GM19240 (cell line): ENCODE measurements at regions not wholly inside any gene's neighbourhood (a gene's known extent, or its start where the extent isn't known, plus 50 kb on each side); places are given as distances from the start of the nearest gene placed in this dataset.

Experiments used
- DNase-seq: peaks from one replicate; pipeline ENCODE4 v3.0.0; 2011; ENCODE audit warnings: low spot score; ENCODE audit not compliant: insufficient read length

DNA sequence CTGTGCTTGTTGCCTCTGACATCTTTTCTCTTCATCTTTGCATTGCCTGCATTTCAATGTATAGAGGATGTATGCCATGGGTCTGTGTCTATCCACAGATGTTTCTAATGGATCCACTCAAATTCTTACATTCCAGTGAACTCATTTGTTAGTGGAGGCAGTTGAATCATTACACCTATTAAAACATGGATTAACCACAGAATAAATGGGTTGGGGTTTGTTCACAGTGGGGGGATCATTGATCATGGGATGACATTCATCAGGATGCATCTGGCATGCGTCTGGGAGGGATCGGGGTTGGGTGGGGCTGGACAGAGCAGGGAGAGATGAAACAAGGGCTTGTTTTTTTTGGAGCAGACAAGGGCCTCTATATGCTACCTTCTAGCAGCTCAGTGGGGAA is 182.5 kb downstream of the RHOU start:
- DNase-seq: no peak

DNA sequence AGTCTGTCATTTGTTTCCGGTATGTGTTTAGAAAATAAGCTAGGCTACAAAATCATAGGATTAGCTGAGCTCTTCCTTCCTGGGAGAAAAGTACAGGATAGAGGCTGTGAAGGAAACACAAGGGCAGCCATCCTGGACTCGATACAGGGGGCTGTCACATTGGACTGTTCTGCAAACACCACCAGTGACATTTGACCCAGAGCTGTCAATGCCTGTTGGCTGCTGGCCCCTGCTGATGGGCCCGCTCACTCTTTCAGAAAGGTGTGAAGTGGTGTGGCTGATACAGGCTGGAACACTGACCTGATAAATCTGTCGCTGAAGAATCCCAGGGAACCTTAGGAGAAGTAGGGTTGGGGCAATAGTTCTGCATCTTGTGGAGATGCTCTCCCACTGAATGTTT is 183.1 kb downstream of the RHOU start:
- no peak for DNase-seq

DNA sequence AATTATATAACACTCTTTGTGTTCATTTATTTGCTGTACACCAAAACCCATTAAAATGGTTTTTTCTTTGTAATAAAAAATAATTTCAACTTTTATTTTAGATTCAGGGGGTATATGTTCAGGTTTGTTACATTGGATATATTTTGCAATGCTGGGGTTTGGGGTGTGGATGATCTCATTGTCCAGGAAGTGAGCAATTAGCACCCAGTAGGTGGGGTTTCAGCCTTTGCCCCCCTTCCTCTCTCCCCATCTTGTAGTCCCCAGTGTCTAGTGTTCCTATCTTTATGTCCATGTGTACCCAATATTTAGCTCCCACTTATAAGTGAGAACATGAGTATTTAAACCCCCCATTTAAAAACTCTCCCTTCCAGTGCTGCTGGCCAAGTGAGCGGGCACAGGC is 184.6 kb downstream of the RHOU start:
- no peak for DNase-seq

DNA sequence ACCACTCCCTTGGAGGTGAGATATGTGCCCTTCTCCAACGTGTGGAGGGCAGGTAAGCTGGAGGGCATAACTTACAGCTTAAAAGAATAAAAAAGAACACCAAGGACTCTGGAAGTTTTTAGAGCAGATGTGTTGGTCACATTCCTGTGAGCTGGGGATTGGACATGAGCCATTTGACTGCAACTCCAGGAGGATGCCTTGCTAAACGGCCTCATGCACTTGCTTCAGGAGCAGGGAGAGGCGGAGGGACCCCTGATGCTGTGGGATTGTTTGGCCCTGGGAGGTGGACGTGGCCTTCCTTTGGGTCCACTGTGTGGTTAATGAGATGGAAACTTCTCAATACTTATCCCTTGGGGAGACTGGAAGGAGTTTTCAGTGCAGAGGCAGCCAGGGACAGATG is 185.6 kb downstream of the RHOU start:
- DNase-seq: no peak

DNA sequence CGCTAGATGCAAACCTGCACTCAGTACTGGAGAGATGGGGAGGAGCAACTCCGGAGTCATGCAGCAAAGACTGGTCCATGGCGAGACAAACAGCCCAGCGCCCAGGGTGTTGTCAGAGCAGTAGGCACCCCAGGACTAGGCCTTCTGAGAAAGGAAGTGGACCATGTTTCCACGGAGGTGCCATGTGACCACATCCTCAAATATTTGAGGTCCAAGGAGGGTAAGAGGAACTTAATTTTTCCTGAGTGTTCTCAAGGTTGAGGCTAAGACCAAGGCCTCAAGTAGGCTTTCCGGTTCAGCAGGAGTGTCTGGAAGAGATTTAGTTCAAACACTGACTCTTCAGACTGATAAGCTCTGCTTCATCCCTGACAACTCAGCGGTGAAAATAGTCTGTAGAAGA is 186.2 kb downstream of the RHOU start:
- DNase-seq: no peak

DNA sequence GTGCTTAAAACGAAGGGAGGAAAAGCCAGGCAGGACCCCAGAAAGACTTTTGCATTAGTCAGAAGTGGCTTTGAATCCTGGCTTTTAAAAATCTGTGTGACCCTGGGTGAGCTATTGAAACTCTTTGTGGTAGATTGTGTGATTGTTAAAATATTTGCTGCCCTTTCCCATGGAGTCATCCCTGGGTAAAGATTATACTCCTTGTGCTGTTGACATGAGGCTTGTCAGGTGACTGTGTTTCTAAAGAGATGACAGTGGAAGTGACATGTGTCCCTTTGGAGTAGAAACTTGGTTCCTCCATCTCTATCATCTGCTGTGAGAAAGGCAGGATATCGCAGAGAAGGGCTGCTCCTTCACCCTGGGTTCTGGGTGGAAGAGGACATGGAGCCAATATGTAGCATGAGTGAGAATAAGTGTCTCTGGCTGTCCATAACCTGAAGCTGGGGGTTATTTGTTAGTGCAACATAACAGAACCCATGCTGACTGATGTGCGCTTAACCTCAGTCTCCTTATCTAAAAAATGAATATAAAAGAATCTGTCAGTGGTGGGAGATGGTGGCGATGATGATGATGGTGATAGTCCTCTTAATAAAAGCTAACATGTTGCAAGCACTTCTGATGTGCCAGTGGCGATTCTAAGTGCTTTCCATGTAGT is 187.6 kb downstream of the RHOU start:
- no peak for DNase-seq

DNA sequence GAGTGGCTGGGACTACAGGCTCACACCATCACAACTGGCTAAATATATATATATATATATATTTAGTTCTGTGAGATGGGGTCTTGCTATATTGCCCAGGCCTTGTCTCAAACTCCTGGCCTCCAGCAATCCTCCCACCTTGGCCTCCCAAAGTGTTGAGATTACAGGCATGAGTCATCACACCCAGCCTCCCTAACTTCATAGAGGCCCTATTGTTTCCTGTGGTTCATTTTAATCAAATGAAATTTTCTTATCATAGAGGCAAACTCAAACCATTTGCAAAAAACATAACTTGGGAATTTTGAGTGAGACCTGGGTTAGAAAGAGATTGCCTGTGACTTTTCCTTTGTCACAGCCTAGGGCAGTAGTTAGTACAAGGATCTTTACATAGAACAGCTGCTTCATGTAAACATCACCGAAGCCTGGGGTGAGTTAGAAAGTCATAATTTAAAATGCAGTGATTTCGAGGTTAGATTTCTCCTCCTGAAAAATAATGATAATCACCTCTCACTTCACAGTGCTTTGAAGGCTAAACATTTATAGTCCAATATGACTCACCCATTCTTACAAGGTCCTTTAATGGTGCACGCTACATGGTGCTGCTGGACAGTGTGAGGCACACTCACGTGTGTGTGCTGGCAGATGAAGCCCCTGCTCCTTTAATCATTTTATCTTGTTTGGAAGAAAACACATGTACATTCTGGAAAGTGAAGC is 188.9 kb downstream of the RHOU start:
- no peak for DNase-seq

DNA sequence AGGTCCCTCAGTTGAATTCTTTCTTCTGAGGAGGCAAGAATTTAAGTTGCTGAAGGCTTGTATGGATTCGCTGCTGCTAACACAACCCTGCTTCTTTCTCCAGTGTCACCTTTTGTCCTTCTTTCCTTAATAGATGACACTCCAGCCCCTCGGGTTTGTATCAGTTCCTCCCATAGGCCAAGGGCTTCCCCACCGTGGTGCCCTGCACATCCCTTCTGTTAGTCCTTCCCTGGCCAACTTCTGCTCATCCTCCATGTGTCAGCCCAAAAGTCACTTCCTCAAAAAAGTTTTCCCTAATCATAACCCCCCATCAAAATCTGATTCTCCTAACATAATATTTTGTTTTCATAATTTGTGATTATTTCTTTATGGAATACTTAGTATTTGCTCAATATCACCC is 190.4 kb downstream of the RHOU start:
- DNase-seq: no peak

DNA sequence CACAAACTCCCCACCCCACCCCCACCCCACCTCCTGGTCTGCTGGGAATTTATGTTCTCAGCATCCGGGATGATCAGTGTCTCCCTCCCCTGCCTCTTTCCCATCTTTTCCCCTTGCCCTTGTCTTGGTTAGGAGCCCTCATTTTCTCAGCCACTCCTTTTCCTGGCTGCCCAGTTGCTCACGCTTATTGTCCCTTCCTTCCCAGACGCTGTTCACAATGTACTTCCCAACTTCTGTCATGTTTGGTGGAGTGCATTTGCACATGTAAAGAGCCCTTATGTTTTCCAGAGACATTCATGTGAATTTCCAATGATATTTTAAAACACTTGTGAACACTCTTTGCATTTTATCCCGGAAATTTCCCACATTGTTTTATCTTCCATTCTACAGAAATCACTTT is 192.1 kb downstream of the RHOU start:
- no peak for DNase-seq

DNA sequence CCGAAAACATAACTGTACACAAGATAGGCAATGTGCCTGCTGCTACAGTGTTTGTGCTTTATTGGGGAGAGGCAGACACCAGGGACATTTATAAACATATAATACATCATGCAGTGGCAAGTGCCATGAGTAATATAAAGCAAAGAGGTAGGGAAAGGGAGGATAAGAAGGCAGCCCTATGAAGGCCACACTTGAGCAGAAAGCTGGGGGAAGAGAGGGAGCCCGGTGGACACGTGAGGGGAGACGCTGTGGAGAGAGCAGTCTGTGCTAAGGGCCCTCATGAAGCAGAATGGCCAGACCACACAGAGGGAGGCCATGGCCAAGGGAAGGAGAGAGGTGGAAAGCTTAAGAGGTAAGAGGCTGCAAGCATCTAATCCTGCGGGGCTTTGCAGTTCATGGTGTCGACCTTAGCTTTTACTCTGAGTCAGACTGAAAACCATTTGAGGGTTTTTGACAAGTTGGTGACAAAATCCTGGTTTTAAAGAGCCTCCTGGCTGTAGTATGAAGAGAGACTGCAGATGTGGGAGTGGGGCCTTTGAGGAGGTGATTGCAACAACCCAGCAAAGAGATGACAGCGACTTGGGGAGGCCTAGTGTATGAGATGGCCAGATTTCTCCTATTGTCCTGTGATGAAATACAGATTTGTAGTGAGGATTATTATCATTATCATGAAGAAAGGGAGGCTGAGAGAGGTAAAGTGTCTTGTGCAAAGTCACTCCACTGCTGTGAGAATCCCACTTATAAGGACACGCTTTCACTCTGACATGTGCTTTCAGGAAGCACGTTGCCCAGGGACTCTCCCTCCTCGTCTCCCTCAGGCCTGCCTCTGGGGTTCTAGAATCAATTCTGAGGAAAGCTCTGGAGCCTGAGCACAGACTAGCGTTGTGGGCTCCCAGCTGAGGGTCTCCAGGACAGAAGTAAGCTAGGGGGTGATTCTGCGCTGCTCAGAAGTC is 192.9 kb downstream of the RHOU start:
- DNase-seq: peak; percentile 8

DNA sequence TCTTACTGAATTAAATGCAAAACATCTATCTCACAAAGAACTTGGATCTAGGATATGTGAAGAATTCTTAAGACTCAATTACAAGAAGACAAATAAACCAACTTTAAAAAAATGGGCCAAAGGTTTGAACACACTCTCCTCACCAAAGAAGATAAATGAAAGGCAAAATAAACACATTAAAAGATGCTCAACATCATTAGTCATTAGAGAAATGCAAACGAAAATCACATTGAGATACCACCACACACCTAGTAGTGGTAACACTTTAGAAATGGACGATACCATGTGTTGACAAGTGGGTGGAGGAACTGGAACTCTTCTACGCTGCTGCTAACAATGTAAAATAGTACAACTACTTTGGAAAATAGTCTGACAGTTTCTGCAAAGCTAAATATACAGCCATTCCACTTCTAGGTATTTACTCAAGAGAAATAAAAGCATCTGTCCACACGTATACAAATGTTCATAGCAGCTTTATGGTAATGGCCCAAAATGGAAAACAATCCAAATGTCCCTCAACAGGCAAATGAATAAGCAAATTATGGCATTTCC is 194.3 kb downstream of the RHOU start:
- no peak for DNase-seq

DNA sequence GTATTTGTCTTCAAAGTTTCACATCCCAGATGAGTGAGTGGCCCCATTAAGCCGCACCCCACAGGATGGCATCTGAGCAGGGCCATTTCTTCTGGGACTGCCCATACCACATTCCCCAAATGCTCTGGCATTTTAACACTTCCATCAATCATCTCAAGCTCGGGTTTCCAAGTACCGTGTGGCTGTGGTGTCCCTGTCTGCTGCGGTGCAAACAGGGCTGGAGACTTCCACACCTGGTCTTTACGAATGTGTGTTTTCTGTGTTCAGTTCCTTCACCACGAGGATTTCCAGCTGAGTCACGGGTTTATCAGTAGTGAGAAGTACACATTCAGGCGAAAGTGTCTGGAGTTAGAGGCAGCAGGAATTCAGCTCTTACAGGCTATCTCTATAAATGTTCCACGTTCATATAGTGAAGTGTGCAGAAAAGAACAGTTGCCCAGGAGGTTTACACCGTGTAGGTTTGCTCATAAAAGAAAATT is 195.2 kb downstream of the RHOU start:
- DNase-seq: no peak

DNA sequence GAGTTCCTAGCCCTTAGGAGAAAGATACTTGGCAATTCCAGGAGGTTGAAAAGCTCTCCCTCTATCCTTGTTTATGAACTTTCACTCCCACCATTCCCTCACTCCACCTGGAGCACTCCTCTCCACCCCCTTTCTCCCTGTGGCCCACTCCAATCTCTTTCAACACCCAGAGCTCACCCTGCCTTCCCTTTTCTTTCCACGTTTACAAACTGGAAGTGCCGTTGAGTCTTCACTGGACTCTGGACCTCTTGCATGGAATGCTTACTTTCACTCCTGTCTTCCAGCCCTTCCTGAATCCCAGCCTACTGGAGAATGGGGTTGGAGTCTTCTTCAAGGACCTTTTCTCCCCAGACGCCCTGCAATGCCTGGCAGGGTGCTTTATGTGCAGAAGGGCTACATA is 198.5 kb downstream of the RHOU start:
- DNase-seq: no peak

DNA sequence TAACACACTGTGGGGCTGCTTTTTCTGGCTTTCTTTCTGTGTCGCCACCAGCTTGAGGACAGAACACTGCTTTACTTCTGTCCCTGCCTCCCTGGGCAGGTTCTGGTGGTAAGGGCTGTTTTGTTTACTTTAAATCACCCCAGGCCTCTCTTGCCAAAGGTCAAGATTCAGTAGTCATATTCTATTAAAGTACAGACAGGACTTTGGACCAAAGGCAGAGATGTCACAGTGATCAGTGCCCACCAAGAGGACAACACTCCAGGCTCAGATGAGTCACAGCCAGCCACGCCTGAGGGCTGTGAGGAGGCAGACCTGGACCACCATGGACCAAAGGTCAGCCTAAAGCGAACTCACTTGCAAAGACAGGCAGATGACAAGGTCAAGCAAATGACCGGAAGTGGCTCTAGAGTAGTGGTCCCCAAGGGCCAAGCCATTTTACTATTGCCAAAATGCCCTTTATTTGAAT is 200.0 kb downstream of the RHOU start:
- no peak for DNase-seq

DNA sequence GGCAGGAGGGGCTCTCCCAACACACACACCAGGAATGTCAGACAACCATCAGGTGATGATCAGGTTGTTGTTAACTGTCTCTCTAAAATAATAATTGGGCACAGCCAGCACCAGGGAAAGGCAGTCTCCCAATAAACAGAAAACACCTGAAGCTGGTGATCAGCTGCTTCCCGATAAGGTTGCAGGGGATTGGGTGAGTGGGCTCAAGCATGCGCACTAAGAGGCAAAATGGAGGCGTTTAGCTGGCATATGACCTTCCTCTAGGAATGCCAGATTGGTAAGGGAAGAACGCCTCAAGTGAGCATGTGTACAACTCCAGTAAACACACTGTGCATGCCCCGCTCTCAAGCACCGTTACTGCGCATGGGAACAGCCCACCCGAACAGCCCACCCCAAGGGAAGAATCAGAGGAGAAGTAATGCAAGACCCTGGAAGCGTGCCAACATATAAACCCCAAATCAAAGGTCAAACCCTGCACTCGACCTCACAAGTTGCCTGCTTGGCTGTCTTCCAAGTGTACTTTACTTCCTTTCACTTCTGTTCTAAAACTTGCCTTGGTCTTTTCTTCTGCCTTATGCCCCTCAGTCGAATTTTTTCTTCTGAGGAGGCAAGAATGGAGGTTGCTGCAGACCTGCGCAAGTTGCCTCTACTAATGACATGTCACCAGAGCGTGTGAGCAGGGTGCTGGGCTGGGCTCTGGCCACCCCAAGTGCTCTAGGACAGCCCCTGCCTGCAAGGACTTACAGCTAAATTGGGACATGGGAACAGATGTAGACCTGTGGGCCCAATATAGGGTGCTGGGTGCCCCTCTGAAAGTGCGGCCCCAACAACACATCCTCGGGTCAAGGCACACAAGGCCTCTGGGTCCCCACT is 200.8 kb downstream of the RHOU start:
- no peak for DNase-seq

DNA sequence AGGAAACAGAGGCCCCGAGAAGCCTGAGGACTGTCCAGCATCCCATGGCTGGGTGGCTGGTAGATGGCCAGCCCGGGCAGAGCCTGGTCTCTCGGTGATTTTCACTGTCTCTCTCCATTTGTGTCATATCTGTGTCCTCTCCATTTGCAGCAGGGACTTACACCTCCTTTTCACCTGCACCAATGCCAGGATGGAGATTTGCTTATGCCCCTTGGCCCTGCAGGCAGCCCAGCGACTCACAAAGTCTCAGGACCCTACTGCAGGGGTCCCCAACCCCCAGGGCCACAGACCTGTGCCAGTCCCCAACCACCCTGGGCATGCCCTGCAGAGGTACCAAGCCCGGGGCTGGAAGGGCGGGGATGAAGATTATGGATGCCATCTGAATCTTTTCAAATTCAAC is 201.6 kb downstream of the RHOU start:
- DNase-seq: no peak

DNA sequence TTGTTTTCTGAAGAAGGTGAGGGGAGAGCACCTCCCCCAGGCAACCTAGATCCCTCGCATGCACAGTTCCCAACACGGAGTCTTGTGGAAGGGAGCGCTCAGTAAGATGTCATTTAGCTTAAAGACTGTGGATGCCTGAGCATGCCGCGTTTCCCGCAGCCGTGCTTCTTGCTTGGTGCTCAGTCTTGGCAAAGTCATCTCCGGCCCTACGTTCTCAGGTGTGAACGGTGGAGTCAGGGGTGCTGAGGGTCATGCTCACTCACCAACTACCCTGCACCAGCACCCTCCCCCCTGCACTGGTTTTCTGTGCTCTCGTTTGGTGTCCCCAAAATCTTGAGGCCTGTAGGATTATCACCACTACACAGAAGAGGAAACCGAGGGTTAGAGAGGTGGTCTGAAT is 202.1 kb downstream of the RHOU start:
- DNase-seq: no peak

DNA sequence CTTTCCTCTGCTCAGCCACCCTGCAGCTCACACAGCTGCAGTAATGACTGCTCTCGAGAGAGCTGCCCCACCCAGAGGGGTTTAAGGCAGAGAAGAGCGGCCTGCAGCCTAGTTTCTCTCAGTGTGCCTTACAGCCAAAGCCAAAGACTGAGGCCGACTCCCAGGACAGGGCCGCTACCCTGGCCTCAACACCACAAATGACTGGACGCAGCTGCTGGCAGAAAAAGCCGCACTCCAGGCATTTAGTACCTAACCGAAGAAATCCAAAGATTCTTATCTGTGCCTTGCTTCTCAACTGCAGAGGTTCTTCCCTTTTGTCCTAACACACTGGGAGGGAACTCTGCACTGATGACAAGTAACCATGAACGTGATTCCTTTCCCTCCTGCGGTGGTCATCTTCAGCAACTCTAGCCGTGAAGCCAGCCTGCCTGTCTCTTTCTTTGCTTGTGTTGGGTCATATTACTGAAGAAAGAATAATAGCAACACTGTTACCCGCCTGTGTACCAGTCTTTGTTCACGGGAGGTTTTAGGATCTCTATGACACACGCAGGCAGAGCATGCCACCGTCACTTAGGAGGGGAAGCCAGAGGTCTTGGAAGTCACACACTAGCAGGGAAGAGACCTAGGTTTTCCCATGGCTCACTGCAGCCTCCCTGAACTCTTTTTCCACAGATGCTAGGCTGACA is 202.7 kb downstream of the RHOU start:
- DNase-seq: no peak

DNA sequence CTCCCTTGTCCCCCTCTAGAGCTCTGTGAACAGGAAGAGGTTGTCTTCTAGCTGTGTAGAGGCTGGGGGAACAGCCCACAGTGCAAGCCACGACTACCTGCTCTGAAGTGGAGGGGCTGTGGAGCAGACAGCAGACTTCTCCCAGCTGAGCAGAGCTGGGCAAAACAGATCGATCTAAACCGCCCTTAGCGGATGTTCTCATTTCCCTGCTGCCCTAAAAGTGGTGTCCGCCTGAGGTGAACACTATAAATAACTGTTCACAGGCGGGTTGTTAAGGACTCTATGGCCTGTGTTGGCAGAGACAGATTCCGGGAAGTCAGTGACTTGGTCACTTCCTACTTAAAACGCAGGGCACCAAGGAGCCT is 203.2 kb downstream of the RHOU start:
- no peak for DNase-seq

DNA sequence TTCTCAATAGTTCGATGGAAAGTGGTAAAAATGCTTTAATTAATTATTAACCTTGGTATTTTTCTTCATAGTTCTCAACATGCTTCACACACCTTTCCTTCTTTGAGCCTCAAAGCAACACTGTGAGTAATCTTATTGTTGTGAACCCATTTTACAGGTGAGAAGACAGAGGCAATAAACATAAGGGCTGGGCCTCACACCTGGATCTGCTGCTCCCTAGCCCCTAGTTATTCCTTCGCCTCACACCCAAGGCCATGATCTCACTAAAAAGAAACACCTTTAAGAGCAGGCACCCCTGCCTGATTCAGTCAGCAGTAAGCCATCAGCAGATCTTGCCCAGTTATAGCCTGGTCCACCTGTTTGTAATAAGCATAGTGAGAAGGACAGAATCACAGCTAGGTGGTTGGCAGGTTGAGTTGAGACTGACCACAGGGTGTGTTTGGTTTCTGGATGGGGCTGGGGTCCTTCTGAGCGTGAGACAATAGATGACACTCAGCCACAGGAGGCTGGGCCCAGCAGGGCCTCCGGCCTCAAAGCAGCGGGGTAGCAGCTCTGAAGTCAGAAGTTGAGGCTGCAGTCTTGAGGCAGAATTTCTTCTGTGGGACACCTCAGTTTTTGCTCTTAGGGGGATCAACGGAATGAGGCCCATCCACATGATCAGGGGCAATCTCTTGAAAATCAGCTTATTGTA is 203.9 kb downstream of the RHOU start:
- DNase-seq: no peak
